Activated CD8-positive, alpha-beta T cell treated with anti-CD3 and anti-CD28 coated beads, Interleukin-2, amount 10 ng/mL, durations not matched to agents 7 days and 5 days (primary cell): ENCODE measurements at regions not wholly inside any gene's neighbourhood (a gene's known extent, or its start where the extent isn't known, plus 50 kb on each side); places are given as distances from the start of the nearest gene placed in this dataset.

Experiments used
- ATAC-seq: fragments of 150-1000 bp; cut with Tn5 transposase; one replicate; pipeline ENCODE4 v1.10.0; 2021; ENCODE audit warnings: moderate library complexity
- CTCF ChIA-PET: fragments of 350-600 bp; sonication (Branson Sonifier 250); formaldehyde crosslinking; loops from one replicate; lab custom pipeline; 2021; ENCODE audit warnings: antibody characterized with exemption; lab: Charles Lee
- POLR2A ChIA-PET: fragments of 350-600 bp; sonication (Branson Sonifier 250); formaldehyde crosslinking; loops from one replicate; lab custom pipeline; 2021; ENCODE audit warnings: antibody characterized with exemption; lab: Charles Lee
- DNase-seq: peaks from one replicate; pipeline ENCODE4 v3.0.0-alpha.2; 2020
- H3K27ac Mint-ChIP-seq: one replicate; pipeline ENCODE4 v1.8.0; 2021; ENCODE audit warnings: mild to moderate bottlenecking, mixed read lengths
- H3K27me3 Mint-ChIP-seq: one replicate; pipeline ENCODE4 v1.8.0; 2021; ENCODE audit warnings: low read depth, mixed read lengths
- H3K36me3 Mint-ChIP-seq: one replicate; pipeline ENCODE4 v1.8.0; 2021; ENCODE audit warnings: low read depth, mixed read lengths
- H3K4me1 Mint-ChIP-seq: one replicate; pipeline ENCODE4 v1.8.0; 2021; ENCODE audit warnings: low read depth, mixed read lengths
- H3K4me3 Mint-ChIP-seq: one replicate; pipeline ENCODE4 v1.8.0; 2021; ENCODE audit warnings: mild to moderate bottlenecking, mixed read lengths
- H3K9me3 Mint-ChIP-seq: one replicate; pipeline ENCODE4 v1.8.0; 2022; ENCODE audit warnings: mixed read lengths; ENCODE audit not compliant: insufficient read depth

GRCh38 chr5:152994033-152994680 is 496.3 kb upstream of the GRIA1 start:
- Mint-ChIP-seq H3K4me1 (no peaks in the 10 kb centered on the region), H3K9me3 (peaks cover 6% of the 10 kb centered on the region), H3K36me3 (no peaks in the 10 kb centered on the region), H3K4me3 (no peak overlapping the region), H3K27me3 (no peaks in the 10 kb centered on the region), H3K27ac (no peak overlapping the region)
- CTCF ChIA-PET, result no interaction called here
- POLR2A ChIA-PET, result no interaction called here
- DNase-seq (no peak), ATAC-seq (no peak)

GRCh38 chr5:152995214-152995725 is 495.2 kb upstream of the GRIA1 start:
- DNase-seq (no peak), ATAC-seq (no peak)
- H3K27me3 Mint-ChIP-seq, result no peaks in the 10 kb centered on the region
- no peaks in the 10 kb centered on the region for H3K4me1 Mint-ChIP-seq
- CTCF ChIA-PET, result no interaction called here
- POLR2A ChIA-PET, result no interaction called here
- H3K27ac Mint-ChIP-seq, result no peak overlapping the region
- H3K36me3 Mint-ChIP-seq, result no peaks in the 10 kb centered on the region
- H3K4me3 Mint-ChIP-seq, result no peak overlapping the region
- peaks cover 7% of the 10 kb centered on the region for H3K9me3 Mint-ChIP-seq

GRCh38 chr5:153005711-153006110 is 484.8 kb upstream of the GRIA1 start:
- Mint-ChIP-seq H3K4me1 (no peaks in the 10 kb centered on the region), H3K27ac (no peak overlapping the region), H3K27me3 (no peaks in the 10 kb centered on the region), H3K4me3 (no peak overlapping the region), H3K36me3 (no peaks in the 10 kb centered on the region), H3K9me3 (peaks cover 23% of the 10 kb centered on the region)
- ATAC-seq, result no peak
- ChIA-PET POLR2A (no interaction called here), CTCF (no interaction called here)
- DNase-seq, result no peak

- Mint-ChIP-seq H3K36me3 (no peaks in the 10 kb centered on the region), H3K27me3 (no peaks in the 10 kb centered on the region), H3K4me3 (no peak overlapping the region), H3K4me1 (no peaks in the 10 kb centered on the region), H3K27ac (no peak overlapping the region), H3K9me3 (peaks cover 23% of the 10 kb centered on the region)
- DNase-seq, result no peak
- POLR2A ChIA-PET, result no interaction called here
- no peak for ATAC-seq
- CTCF ChIA-PET, result no interaction called here
Measured at GRCh38 chr5:153006681-153007080, 483.8 kb upstream of the GRIA1 start.

- ATAC-seq, result no peak
- Mint-ChIP-seq H3K36me3 (no peaks in the 10 kb centered on the region), H3K4me1 (no peaks in the 10 kb centered on the region), H3K27me3 (no peaks in the 10 kb centered on the region), H3K27ac (no peak overlapping the region), H3K9me3 (peaks cover 31% of the 10 kb centered on the region), H3K4me3 (no peak overlapping the region)
- POLR2A ChIA-PET, result no interaction called here
- CTCF ChIA-PET, result no interaction called here
- no peak for DNase-seq
Measured at GRCh38 chr5:153014194-153014593, 476.3 kb upstream of the GRIA1 start.

GRCh38 chr5:153018121-153018520 is 472.3 kb upstream of the GRIA1 start:
- H3K4me3 Mint-ChIP-seq, result no peak overlapping the region
- ChIA-PET POLR2A (no interaction called here), CTCF (no interaction called here)
- ATAC-seq, result no peak
- H3K27me3 Mint-ChIP-seq, result no peaks in the 10 kb centered on the region
- no peak for DNase-seq
- H3K36me3 Mint-ChIP-seq, result no peaks in the 10 kb centered on the region
- no peak overlapping the region for H3K27ac Mint-ChIP-seq
- no peaks in the 10 kb centered on the region for H3K4me1 Mint-ChIP-seq
- H3K9me3 Mint-ChIP-seq, result peaks cover 34% of the 10 kb centered on the region

- Mint-ChIP-seq H3K27ac (no peak overlapping the region), H3K4me3 (no peak overlapping the region)
Measured at GRCh38 chr5:153030755-153031725, 459.4 kb upstream of the GRIA1 start.

GRCh38 chr5:153039501-153039900 is 451.0 kb upstream of the GRIA1 start:
- CTCF ChIA-PET, result no interaction called here
- DNase-seq, result no peak
- H3K4me1 Mint-ChIP-seq, result no peaks in the 10 kb centered on the region
- ATAC-seq, result no peak
- no peak overlapping the region for H3K4me3 Mint-ChIP-seq
- H3K9me3 Mint-ChIP-seq, result no peaks in the 10 kb centered on the region
- no peaks in the 10 kb centered on the region for H3K27me3 Mint-ChIP-seq
- no peak overlapping the region for H3K27ac Mint-ChIP-seq
- POLR2A ChIA-PET, result no interaction called here
- H3K36me3 Mint-ChIP-seq, result no peaks in the 10 kb centered on the region

More at GRCh38 chr5:153030755-153031725, 459.4 kb upstream of the GRIA1 start:
- no peak for DNase-seq
- H3K9me3 Mint-ChIP-seq, result no peaks in the 10 kb centered on the region
- POLR2A ChIA-PET, result no interaction called here
- H3K36me3 Mint-ChIP-seq, result no peaks in the 10 kb centered on the region
- CTCF ChIA-PET, result no interaction called here
- no peaks in the 10 kb centered on the region for H3K27me3 Mint-ChIP-seq
- no peak for ATAC-seq
- H3K4me1 Mint-ChIP-seq, result no peaks in the 10 kb centered on the region

- DNase-seq, result no peak
- H3K9me3 Mint-ChIP-seq, result no peaks in the 10 kb centered on the region
- CTCF ChIA-PET, result no interaction called here
- H3K27me3 Mint-ChIP-seq, result no peaks in the 10 kb centered on the region
- H3K4me3 Mint-ChIP-seq, result no peak overlapping the region
- POLR2A ChIA-PET, result no interaction called here
- H3K27ac Mint-ChIP-seq, result no peak overlapping the region
- no peaks in the 10 kb centered on the region for H3K36me3 Mint-ChIP-seq
- H3K4me1 Mint-ChIP-seq, result no peaks in the 10 kb centered on the region
- ATAC-seq, result no peak
Measured at GRCh38 chr5:153043886-153044285, 446.6 kb upstream of the GRIA1 start.

- CTCF ChIA-PET, result no interaction called here
- Mint-ChIP-seq H3K36me3 (no peaks in the 10 kb centered on the region), H3K4me1 (no peaks in the 10 kb centered on the region), H3K9me3 (no peaks in the 10 kb centered on the region), H3K4me3 (no peak overlapping the region), H3K27me3 (no peaks in the 10 kb centered on the region), H3K27ac (no peak overlapping the region)
- POLR2A ChIA-PET, result no interaction called here
- DNase-seq (no peak), ATAC-seq (no peak)
Measured at GRCh38 chr5:153050496-153051179, 439.8 kb upstream of the GRIA1 start.

- ATAC-seq (no peak), DNase-seq (no peak)
- CTCF ChIA-PET, result no interaction called here
- Mint-ChIP-seq H3K27me3 (no peaks in the 10 kb centered on the region), H3K36me3 (no peaks in the 10 kb centered on the region), H3K4me1 (no peaks in the 10 kb centered on the region), H3K9me3 (peaks cover 10% of the 10 kb centered on the region), H3K4me3 (no peak overlapping the region), H3K27ac (no peak overlapping the region)
- POLR2A ChIA-PET, result no interaction called here
Measured at GRCh38 chr5:153066281-153066680, 424.2 kb upstream of the GRIA1 start.

- H3K4me1 Mint-ChIP-seq, result no peaks in the 10 kb centered on the region
- ChIA-PET POLR2A (no interaction called here), CTCF (no interaction called here)
- DNase-seq (no peak), ATAC-seq (no peak)
- H3K4me3 Mint-ChIP-seq, result no peak overlapping the region
- H3K9me3 Mint-ChIP-seq, result peaks cover 10% of the 10 kb centered on the region
- H3K27ac Mint-ChIP-seq, result no peak overlapping the region
- no peaks in the 10 kb centered on the region for H3K27me3 Mint-ChIP-seq
- no peaks in the 10 kb centered on the region for H3K36me3 Mint-ChIP-seq
Measured at GRCh38 chr5:153067869-153068268, 422.6 kb upstream of the GRIA1 start.
